Esophagus squamous epithelium (tissue), 5 donors: ENCODE measurements at regions not wholly inside any gene's neighbourhood (a gene's known extent, or its start where the extent isn't known, plus 50 kb on each side); places are given as distances from the start of the nearest gene placed in this dataset.

Source experiments
- DNase-seq: peaks from one replicate; lab custom pipeline; 2025; lab: John Stamatoyannopoulos, UW
- H3K27ac ChIP-seq, 4 donors: fragments of 200-600 bp; sonication (generic); one replicate each; pipeline ENCODE4 v1.5.1; 2016 to 2019; ENCODE audit warnings: mild to moderate bottlenecking in 1 of 4
- H3K27me3 ChIP-seq, 4 donors: fragments of 200-600 bp; sonication (generic); 1 replicate in 3 of 4; 2 replicates in 1 of 4; pipeline versions ENCODE4 v1.5.1 to v1.6.0; 2017 to 2021; ENCODE audit warnings: antibody characterized with exemption in 1 of 4
- H3K36me3 ChIP-seq, 3 donors: fragments of 200-600 bp; sonication (generic); one replicate each; pipeline ENCODE4 v1.5.1; 2016 to 2019
- H3K4me1 ChIP-seq, 3 donors: fragments of 200-600 bp; sonication (generic); one replicate each; pipeline ENCODE4 v1.5.1; 2017 to 2019
- H3K4me3 ChIP-seq, 4 donors: fragments of 200-600 bp; sonication (generic); 1 replicate in 3 of 4; 2 replicates in 1 of 4; pipeline ENCODE4 v1.5.1; 2016 to 2019; ENCODE audit warnings: mild to moderate bottlenecking in 2 of 4, moderate library complexity in 1 of 4
- H3K9me3 ChIP-seq, 3 donors: fragments of 200-600 bp; sonication (generic); one replicate each; pipeline ENCODE4 v1.5.1; 2016 to 2019
- CTCF ChIP-seq, 6 experiments: fragments of 450-650 bp in 4 of 6; fragments of 200-600 bp in 2 of 6; sonication (generic) in 2 of 6; IDR thresholded peaks; one replicate each; pipeline ENCODE4 v1.5.1; 2016 to 2019; ENCODE audit warnings: antibody characterized with exemption in 6 of 6, mild to moderate bottlenecking in 4 of 6, moderate library complexity in 4 of 6
- POLR2A ChIP-seq, 4 donors: fragments of 450-650 bp; IDR thresholded peaks; one replicate each; pipeline ENCODE4 v1.6.1; 2017; ENCODE audit warnings: antibody characterized with exemption in 4 of 4, mild to moderate bottlenecking in 4 of 4, moderate library complexity in 3 of 4
- WGBS, 2 donors: methylation state at CpG; one replicate each; pipeline ENCODE4 v1.1.5; 2018; 5-methylcytosine and 5-hydroxymethylcytosine counted together
- intact Hi-C: fragments of 100-400 bp; cut with DNase I; formaldehyde crosslinking; loops from one replicate; pipeline ENCODE4 v1.15.0; 2022
- donor health status: DM: yes; HTN: yes; CAD: no.

GRCh38 chr10:118408181-118408580, 66.1 kb upstream of the FAM204A start:
- Histone ChIP-seq H3K4me1 (no peaks in the 10 kb centered on the region), H3K4me3 (no peak overlapping the region), H3K27me3 (peaks cover 0 to 53% (median 0%) of the 10 kb centered on the region in 4 donors), H3K36me3 (no peaks in the 10 kb centered on the region), H3K27ac (no peak overlapping the region), H3K9me3 (no peaks in the 10 kb centered on the region)
- TF ChIP-seq POLR2A (IDR thresholded peaks at IDR 0.05) (no peak), CTCF (IDR thresholded peaks at IDR 0.05) (no peak)
- DNase-seq: no peak
- WGBS, 2 donors: 59 to 83% methylated on average over 7 to 8 of the region's 9 CpGs
- intact Hi-C loops: no loop called here

GRCh38 chr10:118407777-118408176, 65.7 kb upstream of the FAM204A start:
- 64 to 66% methylated on average over 4 of the region's 5 CpGs for WGBS, 2 donors
- Histone ChIP-seq H3K4me1 (no peaks in the 10 kb centered on the region), H3K27ac (no peak overlapping the region), H3K27me3 (peaks cover 0 to 56% (median 0%) of the 10 kb centered on the region in 4 donors), H3K9me3 (no peaks in the 10 kb centered on the region), H3K36me3 (no peaks in the 10 kb centered on the region), H3K4me3 (no peak overlapping the region)
- TF ChIP-seq POLR2A (IDR thresholded peaks at IDR 0.05): no peak
- TF ChIP-seq CTCF (IDR thresholded peaks at IDR 0.05): no peak
- no peak for DNase-seq
- intact Hi-C loops: no loop called here

- no peak for DNase-seq
- H3K4me1 ChIP-seq: no peaks in the 10 kb centered on the region
- TF ChIP-seq CTCF (IDR thresholded peaks at IDR 0.05) (no peak), POLR2A (IDR thresholded peaks at IDR 0.05) (no peak)
- no peaks in the 10 kb centered on the region for H3K36me3 ChIP-seq
- H3K9me3 ChIP-seq: no peaks in the 10 kb centered on the region
- peaks cover 0 to 56% (median 0%) of the 10 kb centered on the region in 4 donors for H3K27me3 ChIP-seq
- H3K27ac ChIP-seq: no peak overlapping the region
- intact Hi-C loops: no loop called here
- H3K4me3 ChIP-seq: no peak overlapping the region
Observed at GRCh38 chr10:118407026-118407425, 64.9 kb upstream of the FAM204A start.

- H3K27me3 ChIP-seq: peaks cover 0 to 53% (median 0%) of the 10 kb centered on the region in 4 donors
- no peak for DNase-seq
- H3K4me1 ChIP-seq: no peaks in the 10 kb centered on the region
- TF ChIP-seq POLR2A (IDR thresholded peaks at IDR 0.05) (no peak), CTCF (IDR thresholded peaks at IDR 0.05) (no peak)
- no peak overlapping the region for H3K27ac ChIP-seq
- H3K9me3 ChIP-seq: no peaks in the 10 kb centered on the region
- H3K36me3 ChIP-seq: no peaks in the 10 kb centered on the region
- no peak overlapping the region for H3K4me3 ChIP-seq
- WGBS, 2 donors: 40 to 59% methylated on average over 3 of the region's 3 CpGs
- intact Hi-C loops: no loop called here
Observed at GRCh38 chr10:118405928-118406327, 63.8 kb upstream of the FAM204A start.

GRCh38 chr10:118403967-118404366, 61.8 kb upstream of the FAM204A start:
- intact Hi-C loops: no loop called here
- H3K4me3 ChIP-seq: no peak overlapping the region
- no peak overlapping the region for H3K27ac ChIP-seq
- WGBS, 2 donors: 63 to 70% methylated on average over 3 of the region's 3 CpGs
- H3K9me3 ChIP-seq: no peaks in the 10 kb centered on the region
- no peaks in the 10 kb centered on the region for H3K4me1 ChIP-seq
- peaks cover 0 to 40% (median 0%) of the 10 kb centered on the region in 4 donors for H3K27me3 ChIP-seq
- H3K36me3 ChIP-seq: no peaks in the 10 kb centered on the region
- TF ChIP-seq POLR2A (IDR thresholded peaks at IDR 0.05) (no peak), CTCF (IDR thresholded peaks at IDR 0.05) (no peak)
- DNase-seq: no peak
